ENCODE measurements at regions not wholly inside any gene's neighbourhood (a gene's known extent, or its start where the extent isn't known, plus 50 kb on each side); places are given as distances from the start of the nearest gene placed in this dataset.

DNA sequence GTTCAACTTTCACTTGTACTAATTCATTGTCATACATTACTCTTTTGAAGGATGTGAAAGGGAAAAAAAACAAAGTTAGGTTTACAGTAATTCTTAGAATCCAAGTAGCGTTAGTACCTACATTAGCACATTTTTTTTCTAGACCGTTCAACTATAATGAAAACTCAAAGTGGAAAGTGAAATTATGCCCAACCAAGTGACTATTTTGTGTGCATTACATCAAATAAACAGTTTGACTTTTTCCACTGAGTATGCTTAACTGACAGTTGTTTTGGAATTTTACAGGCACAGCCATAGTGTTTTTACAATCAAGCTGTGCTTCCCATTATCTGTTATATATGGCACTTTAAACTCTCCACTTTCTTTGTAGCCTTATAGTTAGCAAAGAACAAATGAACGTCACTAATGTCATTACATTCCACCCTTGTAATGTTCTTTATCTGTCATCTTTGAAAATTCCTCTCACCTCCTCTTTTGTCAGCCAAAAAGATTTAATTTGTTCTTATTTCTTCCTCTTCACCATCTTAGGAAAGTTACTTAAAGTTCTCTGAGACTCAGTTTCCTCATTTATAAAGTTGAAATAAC, 142.3 kb upstream of the SOX2 start:
- TF ChIP-seq, protein P1, sequence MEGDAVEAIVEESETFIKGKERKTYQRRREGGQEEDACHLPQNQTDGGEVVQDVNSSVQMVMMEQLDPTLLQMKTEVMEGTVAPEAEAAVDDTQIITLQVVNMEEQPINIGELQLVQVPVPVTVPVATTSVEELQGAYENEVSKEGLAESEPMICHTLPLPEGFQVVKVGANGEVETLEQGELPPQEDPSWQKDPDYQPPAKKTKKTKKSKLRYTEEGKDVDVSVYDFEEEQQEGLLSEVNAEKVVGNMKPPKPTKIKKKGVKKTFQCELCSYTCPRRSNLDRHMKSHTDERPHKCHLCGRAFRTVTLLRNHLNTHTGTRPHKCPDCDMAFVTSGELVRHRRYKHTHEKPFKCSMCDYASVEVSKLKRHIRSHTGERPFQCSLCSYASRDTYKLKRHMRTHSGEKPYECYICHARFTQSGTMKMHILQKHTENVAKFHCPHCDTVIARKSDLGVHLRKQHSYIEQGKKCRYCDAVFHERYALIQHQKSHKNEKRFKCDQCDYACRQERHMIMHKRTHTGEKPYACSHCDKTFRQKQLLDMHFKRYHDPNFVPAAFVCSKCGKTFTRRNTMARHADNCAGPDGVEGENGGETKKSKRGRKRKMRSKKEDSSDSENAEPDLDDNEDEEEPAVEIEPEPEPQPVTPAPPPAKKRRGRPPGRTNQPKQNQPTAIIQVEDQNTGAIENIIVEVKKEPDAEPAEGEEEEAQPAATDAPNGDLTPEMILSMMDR (IDR thresholded peaks at IDR 0.05), result no peak
- TF ChIP-seq GABPA (IDR thresholded peaks at IDR 0.05; ENCODE audit: low read depth), result no peak
- no peak for TF ChIP-seq FOXJ3 (CRISPR knock-in tag; IDR thresholded peaks at IDR 0.05)

Measured in SK-N-SH (cell line).